ENCODE measurements at regions not wholly inside any gene's neighbourhood (a gene's known extent, or its start where the extent isn't known, plus 50 kb on each side); places are given as distances from the start of the nearest gene placed in this dataset.
"Not testable (repeated sequence)": the region's sequence is repeated elsewhere in the genome, so short reads cannot be mapped to it uniquely, and the experiment has no call there.

GRCh38 chr21:9755611-9756010 lies 765.8 kb upstream of the TPTE start:
- peak; percentile 81 to 94 for DNase-seq (ENCODE audit: extremely low spot score in 2 of 2)
- Histone ChIP-seq H3K4me3 (no peak overlapping the region), H3K9me3 (peaks cover 4% of the 10 kb centered on the region), H3K27ac (no peak overlapping the region), H3K27me3 (no peaks in the 10 kb centered on the region), H3K4me1 (no peaks in the 10 kb centered on the region), H3K36me3 (no peaks in the 10 kb centered on the region)
- TF ChIP-seq POLR2AphosphoS5 (IDR thresholded peaks at IDR 0.05; ENCODE audit: insufficient read depth in 1 of 2, low read depth in 1 of 2) (no peak), CTCF (IDR thresholded peaks at IDR 0.05) (no peak), POLR2A (IDR thresholded peaks at IDR 0.05) (no peak)
- intact Hi-C loops (cut with DNase I) = no loop called here

- no peak overlapping the region for H3K27ac ChIP-seq
- intact Hi-C loops (cut with DNase I) = no loop called here
- no peak overlapping the region for H3K4me3 ChIP-seq
- H3K4me1 ChIP-seq = no peaks in the 10 kb centered on the region
- TF ChIP-seq POLR2AphosphoS5 (IDR thresholded peaks at IDR 0.05; ENCODE audit: insufficient read depth in 1 of 2, low read depth in 1 of 2) (no peak), POLR2A (IDR thresholded peaks at IDR 0.05) (no peak), CTCF (IDR thresholded peaks at IDR 0.05) (no peak)
- peak in 1 of 2 donors; percentile 64 for DNase-seq (ENCODE audit: extremely low spot score in 2 of 2)
- H3K9me3 ChIP-seq = peaks cover 4% of the 10 kb centered on the region
- H3K36me3 ChIP-seq = no peaks in the 10 kb centered on the region
- H3K27me3 ChIP-seq = no peaks in the 10 kb centered on the region
Observed at GRCh38 chr21:9756677-9757076, 764.7 kb upstream of the TPTE start.

- H3K4me3 ChIP-seq; H3K4me1 ChIP-seq; intact Hi-C loops (cut with DNase I); H3K27me3 ChIP-seq; H3K9me3 ChIP-seq; H3K36me3 ChIP-seq; H3K27ac ChIP-seq: not testable (repeated sequence)
- DNase-seq (ENCODE audit: extremely low spot score in 2 of 2) = peak; percentile 34 to 61
Observed at GRCh38 chr21:9757118-9757517, 764.3 kb upstream of the TPTE start.

GRCh38 chr21:9757572-9757971 lies 763.8 kb upstream of the TPTE start:
- H3K36me3 ChIP-seq; H3K27ac ChIP-seq; H3K9me3 ChIP-seq; H3K4me1 ChIP-seq; intact Hi-C loops (cut with DNase I); H3K4me3 ChIP-seq; H3K27me3 ChIP-seq: not testable (repeated sequence)
- peak; percentile 70 to 96 for DNase-seq (ENCODE audit: extremely low spot score in 2 of 2)

- Histone ChIP-seq H3K4me1 (no peaks in the 10 kb centered on the region), H3K4me3 (no peak overlapping the region), H3K27ac (no peak overlapping the region), H3K36me3 (no peaks in the 10 kb centered on the region), H3K9me3 (peaks cover 4% of the 10 kb centered on the region), H3K27me3 (no peaks in the 10 kb centered on the region)
- intact Hi-C loops (cut with DNase I) = no loop called here
- TF ChIP-seq POLR2A (IDR thresholded peaks at IDR 0.05) = no peak
- no peak for TF ChIP-seq CTCF (IDR thresholded peaks at IDR 0.05)
- no peak for TF ChIP-seq POLR2AphosphoS5 (IDR thresholded peaks at IDR 0.05; ENCODE audit: insufficient read depth in 1 of 2, low read depth in 1 of 2)
- peak; percentile 75 to 92 for DNase-seq (ENCODE audit: extremely low spot score in 2 of 2)
Observed at GRCh38 chr21:9758141-9758540, 763.2 kb upstream of the TPTE start.

GRCh38 chr21:9758888-9759287 lies 762.5 kb upstream of the TPTE start:
- no peak for TF ChIP-seq CTCF (IDR thresholded peaks at IDR 0.05)
- TF ChIP-seq POLR2A (IDR thresholded peaks at IDR 0.05) = no peak
- TF ChIP-seq POLR2AphosphoS5 (IDR thresholded peaks at IDR 0.05; ENCODE audit: insufficient read depth in 1 of 2, low read depth in 1 of 2) = no peak
- Histone ChIP-seq H3K4me3 (no peak overlapping the region), H3K36me3 (no peaks in the 10 kb centered on the region), H3K4me1 (no peaks in the 10 kb centered on the region), H3K9me3 (peaks cover 4% of the 10 kb centered on the region), H3K27ac (no peak overlapping the region), H3K27me3 (no peaks in the 10 kb centered on the region)
- intact Hi-C loops (cut with DNase I) = no loop called here
- peak; percentile 89 to 97 for DNase-seq (ENCODE audit: extremely low spot score in 2 of 2)
